HG02588 (cell line): ENCODE measurements at regions not wholly inside any gene's neighbourhood (a gene's known extent, or its start where the extent isn't known, plus 50 kb on each side); places are given as distances from the start of the nearest gene placed in this dataset.

Experiments
- ATAC-seq: cut with Tn5 transposase; IDR thresholded peaks from one replicate; pipeline ENCODE4 v1.9.1; 2021; ENCODE audit warnings: mild to moderate bottlenecking, moderate library complexity; ENCODE audit not compliant: unreplicated experiment

DNA sequence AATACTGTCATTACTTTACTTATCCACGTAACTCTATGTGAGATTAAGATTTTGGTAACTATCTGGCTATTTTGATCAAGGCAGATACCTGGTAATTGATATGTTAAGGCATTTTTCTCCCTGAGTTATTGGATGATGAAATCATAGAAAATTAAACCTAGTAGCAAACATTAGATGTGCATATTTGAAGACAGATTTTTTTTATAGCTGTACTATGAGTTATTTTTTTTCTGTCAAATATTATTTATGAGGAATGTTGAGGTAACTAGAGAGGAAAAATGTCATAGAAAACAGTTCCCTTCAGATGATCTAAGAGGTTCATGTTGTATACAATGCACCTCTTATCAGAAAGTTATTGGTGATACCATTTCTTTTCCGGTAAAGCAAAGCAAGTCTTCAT is 64.9 kb upstream of the SLC38A2 start:
- no peak for ATAC-seq

GRCh38 chr12:46436747-46437146 is 64.2 kb upstream of the SLC38A2 start:
- ATAC-seq, result no peak

GRCh38 chr12:46435625-46436024 is 63.1 kb upstream of the SLC38A2 start:
- ATAC-seq, result no peak

DNA sequence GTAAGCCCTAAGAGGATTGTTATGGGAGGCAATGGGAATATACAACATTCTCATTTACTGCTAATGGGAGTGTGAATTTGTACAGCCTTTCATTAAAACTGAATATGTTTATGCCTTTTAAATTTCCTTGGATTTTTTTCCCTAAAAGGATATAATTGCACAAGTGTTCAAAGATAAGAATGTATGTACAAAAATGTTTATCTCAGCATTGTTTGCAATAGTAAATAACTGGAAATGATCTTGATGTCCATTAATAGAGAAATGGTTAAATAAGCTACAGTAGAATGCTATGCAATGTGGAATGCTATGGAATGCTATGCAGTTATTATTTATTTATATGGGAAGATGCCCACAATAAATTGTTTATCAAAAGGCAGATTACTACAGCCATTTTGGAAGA is 62.5 kb upstream of the SLC38A2 start:
- ATAC-seq, result no peak

DNA sequence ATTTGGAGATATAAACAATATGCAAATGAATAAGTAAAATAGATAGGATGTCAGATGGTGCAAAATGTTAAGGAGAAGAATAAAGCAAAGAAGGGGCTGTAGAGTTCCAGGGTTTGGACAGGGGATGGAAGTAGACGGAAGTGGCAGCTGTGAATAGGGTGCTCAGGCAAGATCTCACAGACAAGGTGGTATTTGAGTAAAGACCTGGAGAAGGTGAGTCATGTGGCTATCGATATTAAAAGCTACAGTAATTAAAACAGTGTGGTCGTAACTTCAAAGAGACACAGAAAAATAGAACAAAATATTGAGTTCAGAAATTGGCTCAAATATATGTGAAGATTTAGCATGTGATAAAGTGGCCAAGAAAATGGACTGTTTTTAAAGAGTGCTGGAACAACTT is 61.3 kb upstream of the SLC38A2 start:
- no peak for ATAC-seq

- no peak for ATAC-seq
Observed at GRCh38 chr12:46432325-46432724, 59.8 kb upstream of the SLC38A2 start.

DNA sequence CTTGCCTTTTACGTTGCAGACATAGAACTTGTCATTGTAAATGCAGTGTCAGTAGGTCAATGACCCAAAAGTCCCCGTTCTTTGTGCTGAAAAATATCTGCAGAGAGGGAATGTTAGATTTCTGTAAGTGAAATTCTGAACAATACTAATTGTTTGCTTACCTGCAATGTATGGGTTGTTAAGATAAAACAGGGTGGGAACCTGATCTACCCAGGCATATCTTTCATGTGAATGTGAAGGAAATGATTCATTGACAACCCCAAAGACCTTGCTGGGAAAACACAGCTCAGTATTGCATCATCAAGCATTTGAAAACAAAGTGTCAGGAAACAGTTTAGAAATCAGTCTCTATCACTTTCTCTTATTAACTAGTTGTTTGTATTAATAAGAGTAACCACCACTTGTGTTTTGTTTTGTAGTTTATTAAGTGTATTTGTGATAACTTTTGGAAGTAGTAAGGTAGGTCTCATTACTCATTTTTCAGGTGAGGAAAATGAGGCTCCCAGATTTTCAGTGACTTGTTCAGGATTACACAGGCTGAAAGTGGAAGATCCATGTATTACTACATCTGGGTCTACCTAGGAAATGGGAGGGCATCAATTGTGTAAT is 57.9 kb upstream of the SLC38A2 start:
- ATAC-seq, result no peak
